ENCODE measurements at regions not wholly inside any gene's neighbourhood (a gene's known extent, or its start where the extent isn't known, plus 50 kb on each side); places are given as distances from the start of the nearest gene placed in this dataset.

GRCh38 chrX:114127411-114128025, 456.4 kb upstream of the HTR2C start:
- H3K27ac ChIP-seq (ENCODE audit: low read depth in 1 of 2, low read length in 2 of 2), result no peak overlapping the region
- no peaks in the 10 kb centered on the region for H3K9me3 ChIP-seq (ENCODE audit: control insufficient read depth, low read length)
- H3K4me3 ChIP-seq (ENCODE audit: low read length in 2 of 2), result no peak overlapping the region
- DNase-seq, result peak in 1 of 2 donors; percentile 55
- H3K36me3 ChIP-seq (ENCODE audit: control insufficient read depth in 1 of 2, insufficient read depth in 2 of 2, low read length in 1 of 2), result no peaks in the 10 kb centered on the region
- no peaks in the 10 kb centered on the region for H3K4me1 ChIP-seq (ENCODE audit: control insufficient read depth in 1 of 2, insufficient read depth in 2 of 2, low read length in 2 of 2)
- H3K27me3 ChIP-seq (ENCODE audit: control insufficient read depth in 1 of 2, insufficient read depth in 2 of 2, low read length in 1 of 2), result no peaks in the 10 kb centered on the region
- intact Hi-C loops (cut with DNase I), result no loop called here
- WGBS, 2 donors, result 70 to 73% methylated on average over 13 of the region's 13 CpGs
- no peak for ATAC-seq (ENCODE audit: low FRiP score)

- H3K27me3 ChIP-seq (ENCODE audit: control insufficient read depth in 1 of 2, insufficient read depth in 2 of 2, low read length in 1 of 2), result no peaks in the 10 kb centered on the region
- H3K36me3 ChIP-seq (ENCODE audit: control insufficient read depth in 1 of 2, insufficient read depth in 2 of 2, low read length in 1 of 2), result no peaks in the 10 kb centered on the region
- WGBS, 2 donors, result 84 to 87% methylated on average over 5 of the region's 5 CpGs
- intact Hi-C loops (cut with DNase I), result no loop called here
- DNase-seq, result no peak
- H3K27ac ChIP-seq (ENCODE audit: low read depth in 1 of 2, low read length in 2 of 2), result no peak overlapping the region
- no peaks in the 10 kb centered on the region for H3K9me3 ChIP-seq (ENCODE audit: control insufficient read depth, low read length)
- no peak for ATAC-seq (ENCODE audit: low FRiP score)
- no peaks in the 10 kb centered on the region for H3K4me1 ChIP-seq (ENCODE audit: control insufficient read depth in 1 of 2, insufficient read depth in 2 of 2, low read length in 2 of 2)
- H3K4me3 ChIP-seq (ENCODE audit: low read length in 2 of 2), result no peak overlapping the region
Measured at GRCh38 chrX:114127005-114127404, 456.9 kb upstream of the HTR2C start.

GRCh38 chrX:114101081-114101480, 482.8 kb upstream of the HTR2C start:
- H3K9me3 ChIP-seq (ENCODE audit: control insufficient read depth, low read length), result no peaks in the 10 kb centered on the region
- intact Hi-C loops (cut with DNase I), result no loop called here
- H3K4me1 ChIP-seq (ENCODE audit: control insufficient read depth in 1 of 2, insufficient read depth in 2 of 2, low read length in 2 of 2), result no peaks in the 10 kb centered on the region
- 62 to 73% methylated on average over 3 of the region's 3 CpGs for WGBS, 2 donors
- H3K4me3 ChIP-seq (ENCODE audit: low read length in 2 of 2), result no peak overlapping the region
- H3K36me3 ChIP-seq (ENCODE audit: control insufficient read depth in 1 of 2, insufficient read depth in 2 of 2, low read length in 1 of 2), result no peaks in the 10 kb centered on the region
- ATAC-seq (ENCODE audit: low FRiP score), result no peak
- H3K27me3 ChIP-seq (ENCODE audit: control insufficient read depth in 1 of 2, insufficient read depth in 2 of 2, low read length in 1 of 2), result no peaks in the 10 kb centered on the region
- no peak overlapping the region for H3K27ac ChIP-seq (ENCODE audit: low read depth in 1 of 2, low read length in 2 of 2)
- DNase-seq, result no peak

- no peaks in the 10 kb centered on the region for H3K9me3 ChIP-seq (ENCODE audit: control insufficient read depth, low read length)
- ATAC-seq (ENCODE audit: low FRiP score) (no peak), DNase-seq (no peak)
- H3K27me3 ChIP-seq (ENCODE audit: control insufficient read depth in 1 of 2, insufficient read depth in 2 of 2, low read length in 1 of 2), result no peaks in the 10 kb centered on the region
- no peaks in the 10 kb centered on the region for H3K36me3 ChIP-seq (ENCODE audit: control insufficient read depth in 1 of 2, insufficient read depth in 2 of 2, low read length in 1 of 2)
- 60 to 74% methylated on average over 2 of the region's 2 CpGs for WGBS, 2 donors
- intact Hi-C loops (cut with DNase I), result no loop called here
- no peaks in the 10 kb centered on the region for H3K4me1 ChIP-seq (ENCODE audit: control insufficient read depth in 1 of 2, insufficient read depth in 2 of 2, low read length in 2 of 2)
- H3K4me3 ChIP-seq (ENCODE audit: low read length in 2 of 2), result no peak overlapping the region
- H3K27ac ChIP-seq (ENCODE audit: low read depth in 1 of 2, low read length in 2 of 2), result no peak overlapping the region
Measured at GRCh38 chrX:114097866-114098265, 486.0 kb upstream of the HTR2C start.

GRCh38 chrX:114097427-114097826, 486.5 kb upstream of the HTR2C start:
- ATAC-seq (ENCODE audit: low FRiP score) (no peak), DNase-seq (no peak)
- H3K27me3 ChIP-seq (ENCODE audit: control insufficient read depth in 1 of 2, insufficient read depth in 2 of 2, low read length in 1 of 2), result no peaks in the 10 kb centered on the region
- H3K27ac ChIP-seq (ENCODE audit: low read depth in 1 of 2, low read length in 2 of 2), result no peak overlapping the region
- intact Hi-C loops (cut with DNase I), result no loop called here
- no peaks in the 10 kb centered on the region for H3K4me1 ChIP-seq (ENCODE audit: control insufficient read depth in 1 of 2, insufficient read depth in 2 of 2, low read length in 2 of 2)
- 58 to 66% methylated on average over 1 of the region's 1 CpG for WGBS, 2 donors
- H3K36me3 ChIP-seq (ENCODE audit: control insufficient read depth in 1 of 2, insufficient read depth in 2 of 2, low read length in 1 of 2), result no peaks in the 10 kb centered on the region
- H3K4me3 ChIP-seq (ENCODE audit: low read length in 2 of 2), result no peak overlapping the region
- no peaks in the 10 kb centered on the region for H3K9me3 ChIP-seq (ENCODE audit: control insufficient read depth, low read length)

GRCh38 chrX:114095789-114096188, 488.1 kb upstream of the HTR2C start:
- Histone ChIP-seq H3K4me3 (ENCODE audit: low read length in 2 of 2) (no peak overlapping the region), H3K9me3 (ENCODE audit: control insufficient read depth, low read length) (no peaks in the 10 kb centered on the region), H3K27ac (ENCODE audit: low read depth in 1 of 2, low read length in 2 of 2) (no peak overlapping the region), H3K36me3 (ENCODE audit: control insufficient read depth in 1 of 2, insufficient read depth in 2 of 2, low read length in 1 of 2) (no peaks in the 10 kb centered on the region), H3K4me1 (ENCODE audit: control insufficient read depth in 1 of 2, insufficient read depth in 2 of 2, low read length in 2 of 2) (no peaks in the 10 kb centered on the region), H3K27me3 (ENCODE audit: control insufficient read depth in 1 of 2, insufficient read depth in 2 of 2, low read length in 1 of 2) (no peaks in the 10 kb centered on the region)
- WGBS, 2 donors, result 74 to 83% methylated on average over 3 of the region's 3 CpGs
- intact Hi-C loops (cut with DNase I), result no loop called here
- no peak for ATAC-seq (ENCODE audit: low FRiP score)
- DNase-seq, result no peak

GRCh38 chrX:114087543-114087942, 496.3 kb upstream of the HTR2C start:
- intact Hi-C loops (cut with DNase I), result no loop called here
- H3K4me1 ChIP-seq (ENCODE audit: control insufficient read depth in 1 of 2, insufficient read depth in 2 of 2, low read length in 2 of 2), result no peaks in the 10 kb centered on the region
- H3K27ac ChIP-seq (ENCODE audit: low read depth in 1 of 2, low read length in 2 of 2), result no peak overlapping the region
- no peak overlapping the region for H3K4me3 ChIP-seq (ENCODE audit: low read length in 2 of 2)
- DNase-seq (no peak), ATAC-seq (ENCODE audit: low FRiP score) (no peak)
- H3K9me3 ChIP-seq (ENCODE audit: control insufficient read depth, low read length), result peaks cover 2% of the 10 kb centered on the region
- no peaks in the 10 kb centered on the region for H3K27me3 ChIP-seq (ENCODE audit: control insufficient read depth in 1 of 2, insufficient read depth in 2 of 2, low read length in 1 of 2)
- no peaks in the 10 kb centered on the region for H3K36me3 ChIP-seq (ENCODE audit: control insufficient read depth in 1 of 2, insufficient read depth in 2 of 2, low read length in 1 of 2)
- 74 to 88% methylated on average over 1 of the region's 1 CpG for WGBS, 2 donors

GRCh38 chrX:114077773-114078172, 506.1 kb upstream of the HTR2C start:
- Histone ChIP-seq H3K27ac (ENCODE audit: low read depth in 1 of 2, low read length in 2 of 2) (no peak overlapping the region), H3K9me3 (ENCODE audit: control insufficient read depth, low read length) (no peaks in the 10 kb centered on the region), H3K4me1 (ENCODE audit: control insufficient read depth in 1 of 2, insufficient read depth in 2 of 2, low read length in 2 of 2) (no peaks in the 10 kb centered on the region), H3K4me3 (ENCODE audit: low read length in 2 of 2) (no peak overlapping the region), H3K27me3 (ENCODE audit: control insufficient read depth in 1 of 2, insufficient read depth in 2 of 2, low read length in 1 of 2) (no peaks in the 10 kb centered on the region), H3K36me3 (ENCODE audit: control insufficient read depth in 1 of 2, insufficient read depth in 2 of 2, low read length in 1 of 2) (no peaks in the 10 kb centered on the region)
- WGBS, 2 donors, result 55 to 60% methylated on average over 3 of the region's 3 CpGs
- no peak for DNase-seq
- intact Hi-C loops (cut with DNase I), result no loop called here
- ATAC-seq (ENCODE audit: low FRiP score), result no peak

GRCh38 chrX:114075073-114075673, 508.7 kb upstream of the HTR2C start:
- DNase-seq (no peak), ATAC-seq (ENCODE audit: low FRiP score) (no peak)
- Histone ChIP-seq H3K4me1 (ENCODE audit: control insufficient read depth in 1 of 2, insufficient read depth in 2 of 2, low read length in 2 of 2) (no peaks in the 10 kb centered on the region), H3K4me3 (ENCODE audit: low read length in 2 of 2) (no peak overlapping the region), H3K36me3 (ENCODE audit: control insufficient read depth in 1 of 2, insufficient read depth in 2 of 2, low read length in 1 of 2) (no peaks in the 10 kb centered on the region), H3K27ac (ENCODE audit: low read depth in 1 of 2, low read length in 2 of 2) (no peak overlapping the region), H3K9me3 (ENCODE audit: control insufficient read depth, low read length) (no peaks in the 10 kb centered on the region), H3K27me3 (ENCODE audit: control insufficient read depth in 1 of 2, insufficient read depth in 2 of 2, low read length in 1 of 2) (no peaks in the 10 kb centered on the region)
- WGBS, 2 donors, result 36 to 54% methylated on average over 4 of the region's 4 CpGs
- intact Hi-C loops (cut with DNase I), result no loop called here
